ENCODE measurements at regions not wholly inside any gene's neighbourhood (a gene's known extent, or its start where the extent isn't known, plus 50 kb on each side); places are given as distances from the start of the nearest gene placed in this dataset.

DNA sequence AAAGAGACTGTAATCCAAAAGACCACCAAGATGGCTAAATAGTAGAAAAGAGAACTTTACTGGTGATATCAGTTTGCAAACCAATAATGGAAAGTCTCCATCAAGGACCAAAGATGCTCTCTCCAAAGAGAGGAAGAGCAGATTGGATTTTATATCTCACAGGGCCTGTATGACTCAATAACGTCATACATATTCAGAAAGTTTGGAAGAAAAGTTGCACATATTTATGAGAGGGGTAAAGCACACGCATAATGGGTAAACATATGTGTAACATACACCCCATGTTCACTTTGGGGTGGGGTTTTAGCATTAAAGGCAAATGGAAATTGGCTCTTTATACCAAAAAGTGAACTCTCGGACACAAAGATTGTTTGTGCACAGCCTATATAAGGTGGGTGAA lies 274.5 kb upstream of the POU1F1 start:
- TF ChIP-seq FOXA2 (IDR thresholded peaks at IDR 0.05) (no peak), JUND (IDR thresholded peaks at IDR 0.05) (no peak), YY1 (IDR thresholded peaks at IDR 0.05) (no peak), TAF1 (conservative IDR thresholded peaks at IDR 0.05) (no peak), RAD21 (IDR thresholded peaks at IDR 0.05) (no peak), HNF4A (conservative IDR thresholded peaks at IDR 0.05) (no peak), EGR1 (IDR thresholded peaks at IDR 0.05; ENCODE audit: low read depth in 2 of 2) (no peak)
- TF ChIP-seq, protein P1, sequence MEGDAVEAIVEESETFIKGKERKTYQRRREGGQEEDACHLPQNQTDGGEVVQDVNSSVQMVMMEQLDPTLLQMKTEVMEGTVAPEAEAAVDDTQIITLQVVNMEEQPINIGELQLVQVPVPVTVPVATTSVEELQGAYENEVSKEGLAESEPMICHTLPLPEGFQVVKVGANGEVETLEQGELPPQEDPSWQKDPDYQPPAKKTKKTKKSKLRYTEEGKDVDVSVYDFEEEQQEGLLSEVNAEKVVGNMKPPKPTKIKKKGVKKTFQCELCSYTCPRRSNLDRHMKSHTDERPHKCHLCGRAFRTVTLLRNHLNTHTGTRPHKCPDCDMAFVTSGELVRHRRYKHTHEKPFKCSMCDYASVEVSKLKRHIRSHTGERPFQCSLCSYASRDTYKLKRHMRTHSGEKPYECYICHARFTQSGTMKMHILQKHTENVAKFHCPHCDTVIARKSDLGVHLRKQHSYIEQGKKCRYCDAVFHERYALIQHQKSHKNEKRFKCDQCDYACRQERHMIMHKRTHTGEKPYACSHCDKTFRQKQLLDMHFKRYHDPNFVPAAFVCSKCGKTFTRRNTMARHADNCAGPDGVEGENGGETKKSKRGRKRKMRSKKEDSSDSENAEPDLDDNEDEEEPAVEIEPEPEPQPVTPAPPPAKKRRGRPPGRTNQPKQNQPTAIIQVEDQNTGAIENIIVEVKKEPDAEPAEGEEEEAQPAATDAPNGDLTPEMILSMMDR (IDR thresholded peaks at IDR 0.05; ENCODE audit: low read depth, low read length, missing input control), result no peak
- TF ChIP-seq, protein P2, sequence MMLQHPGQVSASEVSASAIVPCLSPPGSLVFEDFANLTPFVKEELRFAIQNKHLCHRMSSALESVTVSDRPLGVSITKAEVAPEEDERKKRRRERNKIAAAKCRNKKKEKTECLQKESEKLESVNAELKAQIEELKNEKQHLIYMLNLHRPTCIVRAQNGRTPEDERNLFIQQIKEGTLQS (IDR thresholded peaks at IDR 0.05), result no peak
- Histone ChIP-seq H3K4me3 (ENCODE audit: low read depth in 1 of 3, low read length in 3 of 3) (no peak overlapping the region), H3K36me3 (ENCODE audit: control insufficient read depth in 4 of 4, insufficient read depth in 3 of 4, low read depth in 1 of 4, low read length in 3 of 4) (no peaks in the 10 kb centered on the region), H3K9me3 (ENCODE audit: control insufficient read depth in 4 of 4, low read length in 3 of 4) (no peaks in the 10 kb centered on the region), H3K27ac (ENCODE audit: low read depth in 1 of 2, low read length in 2 of 2) (no peak overlapping the region), H3K4me1 (ENCODE audit: control insufficient read depth in 4 of 4, insufficient read depth in 4 of 4, low read length in 3 of 4) (no peaks in the 10 kb centered on the region), H3K27me3 (ENCODE audit: control insufficient read depth in 4 of 4, insufficient read depth in 4 of 4, low read length in 3 of 4) (peaks cover 0 to 3% (median 0%) of the 10 kb centered on the region in 4 donors), H3K9ac (ENCODE audit: low read depth in 1 of 2, low read length in 2 of 2) (no peak overlapping the region)
- 74% methylated on average over 3 of the region's 3 CpGs for WGBS
- DNase-seq (ENCODE audit: low spot score), result no peak

DNA sequence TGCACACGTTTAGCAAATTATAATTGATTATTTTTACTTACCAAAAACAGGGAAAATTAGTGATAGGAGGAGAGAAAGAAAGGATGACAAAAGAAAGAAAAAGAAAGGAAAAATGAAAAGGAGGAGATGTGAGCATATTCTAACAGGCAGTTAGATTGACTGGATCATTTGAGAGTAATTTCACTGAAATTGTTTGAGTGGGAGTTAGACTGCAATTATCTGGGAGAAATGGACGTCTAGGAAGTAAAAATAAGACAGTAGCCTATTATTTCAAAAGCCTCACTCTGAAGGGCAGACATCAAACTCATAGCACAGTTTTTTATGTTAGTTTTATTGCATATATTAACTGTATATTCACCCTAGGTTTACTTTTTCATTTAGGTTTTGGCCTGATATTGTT lies 272.8 kb upstream of the POU1F1 start:
- Histone ChIP-seq H3K9me3 (ENCODE audit: control insufficient read depth in 4 of 4, low read length in 3 of 4) (no peaks in the 10 kb centered on the region), H3K36me3 (ENCODE audit: control insufficient read depth in 4 of 4, insufficient read depth in 3 of 4, low read depth in 1 of 4, low read length in 3 of 4) (no peaks in the 10 kb centered on the region), H3K4me3 (ENCODE audit: low read depth in 1 of 3, low read length in 3 of 3) (no peak overlapping the region), H3K27ac (ENCODE audit: low read depth in 1 of 2, low read length in 2 of 2) (no peak overlapping the region), H3K27me3 (ENCODE audit: control insufficient read depth in 4 of 4, insufficient read depth in 4 of 4, low read length in 3 of 4) (peaks cover 0 to 3% (median 0%) of the 10 kb centered on the region in 4 donors), H3K4me1 (ENCODE audit: control insufficient read depth in 4 of 4, insufficient read depth in 4 of 4, low read length in 3 of 4) (no peaks in the 10 kb centered on the region), H3K9ac (ENCODE audit: low read depth in 1 of 2, low read length in 2 of 2) (no peak overlapping the region)
- TF ChIP-seq RAD21 (IDR thresholded peaks at IDR 0.05) (no peak), SP1 (IDR thresholded peaks at IDR 0.05) (no peak), RXRA (IDR thresholded peaks at IDR 0.05) (no peak), FOXA1 (IDR thresholded peaks at IDR 0.05) (no peak), HNF4A (conservative IDR thresholded peaks at IDR 0.05) (no peak), JUND (IDR thresholded peaks at IDR 0.05) (no peak), EGR1 (IDR thresholded peaks at IDR 0.05; ENCODE audit: low read depth in 2 of 2) (no peak), GABPA (IDR thresholded peaks at IDR 0.05 in 1 of 2, conservative IDR thresholded peaks at IDR 0.05 in 1 of 2) (no peak), FOXA2 (IDR thresholded peaks at IDR 0.05) (no peak)
- TF ChIP-seq, protein P3, sequence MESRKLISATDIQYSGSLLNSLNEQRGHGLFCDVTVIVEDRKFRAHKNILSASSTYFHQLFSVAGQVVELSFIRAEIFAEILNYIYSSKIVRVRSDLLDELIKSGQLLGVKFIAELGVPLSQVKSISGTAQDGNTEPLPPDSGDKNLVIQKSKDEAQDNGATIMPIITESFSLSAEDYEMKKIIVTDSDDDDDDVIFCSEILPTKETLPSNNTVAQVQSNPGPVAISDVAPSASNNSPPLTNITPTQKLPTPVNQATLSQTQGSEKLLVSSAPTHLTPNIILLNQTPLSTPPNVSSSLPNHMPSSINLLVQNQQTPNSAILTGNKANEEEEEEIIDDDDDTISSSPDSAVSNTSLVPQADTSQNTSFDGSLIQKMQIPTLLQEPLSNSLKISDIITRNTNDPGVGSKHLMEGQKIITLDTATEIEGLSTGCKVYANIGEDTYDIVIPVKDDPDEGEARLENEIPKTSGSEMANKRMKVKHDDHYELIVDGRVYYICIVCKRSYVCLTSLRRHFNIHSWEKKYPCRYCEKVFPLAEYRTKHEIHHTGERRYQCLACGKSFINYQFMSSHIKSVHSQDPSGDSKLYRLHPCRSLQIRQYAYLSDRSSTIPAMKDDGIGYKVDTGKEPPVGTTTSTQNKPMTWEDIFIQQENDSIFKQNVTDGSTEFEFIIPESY (IDR thresholded peaks at IDR 0.05), result no peak
- TF ChIP-seq, protein P1 (IDR thresholded peaks at IDR 0.05; ENCODE audit: low read depth, low read length, missing input control), result no peak
- TF ChIP-seq, protein P4, sequence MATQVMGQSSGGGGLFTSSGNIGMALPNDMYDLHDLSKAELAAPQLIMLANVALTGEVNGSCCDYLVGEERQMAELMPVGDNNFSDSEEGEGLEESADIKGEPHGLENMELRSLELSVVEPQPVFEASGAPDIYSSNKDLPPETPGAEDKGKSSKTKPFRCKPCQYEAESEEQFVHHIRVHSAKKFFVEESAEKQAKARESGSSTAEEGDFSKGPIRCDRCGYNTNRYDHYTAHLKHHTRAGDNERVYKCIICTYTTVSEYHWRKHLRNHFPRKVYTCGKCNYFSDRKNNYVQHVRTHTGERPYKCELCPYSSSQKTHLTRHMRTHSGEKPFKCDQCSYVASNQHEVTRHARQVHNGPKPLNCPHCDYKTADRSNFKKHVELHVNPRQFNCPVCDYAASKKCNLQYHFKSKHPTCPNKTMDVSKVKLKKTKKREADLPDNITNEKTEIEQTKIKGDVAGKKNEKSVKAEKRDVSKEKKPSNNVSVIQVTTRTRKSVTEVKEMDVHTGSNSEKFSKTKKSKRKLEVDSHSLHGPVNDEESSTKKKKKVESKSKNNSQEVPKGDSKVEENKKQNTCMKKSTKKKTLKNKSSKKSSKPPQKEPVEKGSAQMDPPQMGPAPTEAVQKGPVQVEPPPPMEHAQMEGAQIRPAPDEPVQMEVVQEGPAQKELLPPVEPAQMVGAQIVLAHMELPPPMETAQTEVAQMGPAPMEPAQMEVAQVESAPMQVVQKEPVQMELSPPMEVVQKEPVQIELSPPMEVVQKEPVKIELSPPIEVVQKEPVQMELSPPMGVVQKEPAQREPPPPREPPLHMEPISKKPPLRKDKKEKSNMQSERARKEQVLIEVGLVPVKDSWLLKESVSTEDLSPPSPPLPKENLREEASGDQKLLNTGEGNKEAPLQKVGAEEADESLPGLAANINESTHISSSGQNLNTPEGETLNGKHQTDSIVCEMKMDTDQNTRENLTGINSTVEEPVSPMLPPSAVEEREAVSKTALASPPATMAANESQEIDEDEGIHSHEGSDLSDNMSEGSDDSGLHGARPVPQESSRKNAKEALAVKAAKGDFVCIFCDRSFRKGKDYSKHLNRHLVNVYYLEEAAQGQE (IDR thresholded peaks at IDR 0.05), result no peak
- WGBS, result 34% methylated on average over 2 of the region's 2 CpGs
- DNase-seq (ENCODE audit: low spot score), result no peak

Data from liver (tissue), 8 donors.